Testis (tissue), 2 donors: ENCODE measurements at regions not wholly inside any gene's neighbourhood (a gene's known extent, or its start where the extent isn't known, plus 50 kb on each side); places are given as distances from the start of the nearest gene placed in this dataset.

ENCODE experiments used
- DNase-seq: peaks from one replicate; pipeline ENCODE4 v3.0.0-alpha.2; 2019
- H3K27ac ChIP-seq, 2 donors: fragments of 200-600 bp; sonication (generic); one replicate each; pipeline ENCODE4 v1.5.1; 2019
- H3K27me3 ChIP-seq: fragments of 200-600 bp; sonication (generic); one replicate; pipeline ENCODE4 v1.5.1; 2019
- H3K36me3 ChIP-seq: fragments of 200-600 bp; sonication (generic); one replicate; pipeline ENCODE4 v1.5.1; 2017; ENCODE audit warnings: low read depth; ENCODE audit errors: missing control alignments
- H3K4me1 ChIP-seq: fragments of 200-600 bp; sonication (generic); one replicate; pipeline ENCODE4 v1.5.1; 2019
- H3K4me3 ChIP-seq, 2 donors: fragments of 200-600 bp; sonication (generic); one replicate each; pipeline ENCODE4 v1.5.1; 2017 to 2019
- H3K9me3 ChIP-seq: fragments of 200-600 bp; sonication (generic); one replicate; pipeline ENCODE4 v1.5.1; 2017
- POLR2A ChIP-seq: fragments of 450-650 bp; IDR thresholded peaks from one replicate; pipeline ENCODE4 v1.6.1; 2017; ENCODE audit warnings: antibody characterized with exemption, mild to moderate bottlenecking, moderate library complexity
- WGBS, 2 donors: methylation state at CpG; one replicate each; pipeline ENCODE4 v1.1.5; 2018; 5-methylcytosine and 5-hydroxymethylcytosine counted together
- intact Hi-C: fragments of 100-400 bp; cut with DNase I; formaldehyde crosslinking; loops from one replicate; pipeline ENCODE4 v1.15.1; 2023; ENCODE audit warnings: low total_unique reads
- TF ChIP-seq, protein P1 (sequence below), 3 experiments: fragments of 450-650 bp in 2 of 3; fragments of 200-600 bp in 1 of 3; sonication (generic) in 1 of 3; IDR thresholded peaks; one replicate each; pipeline ENCODE4 v1.5.1; 2016 to 2019; ENCODE audit warnings: antibody characterized with exemption in 3 of 3, mild to moderate bottlenecking in 2 of 3, moderate library complexity in 1 of 3

DNA sequence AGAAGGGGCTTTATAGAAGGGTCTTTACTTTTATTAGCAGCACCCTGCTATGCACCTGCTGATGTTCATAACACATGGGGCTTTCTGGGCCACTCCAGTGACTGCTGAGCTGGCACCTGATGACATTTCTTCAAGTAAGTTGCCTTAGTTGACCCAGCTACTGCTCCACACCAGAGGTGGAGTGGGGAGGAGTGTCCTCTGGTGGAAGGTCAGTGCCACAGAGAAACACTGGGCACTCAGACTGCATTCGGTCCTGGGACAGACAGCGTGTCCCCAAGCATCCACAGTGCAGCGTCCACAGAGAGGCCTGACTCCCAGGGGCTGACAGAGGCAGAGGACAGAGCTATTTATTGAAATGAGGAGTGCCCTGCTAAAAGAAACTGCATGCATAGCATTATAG is 74.9 kb upstream of the NSMCE3 start:
- H3K4me3 ChIP-seq, result no peak overlapping the region
- TF ChIP-seq, protein P1, sequence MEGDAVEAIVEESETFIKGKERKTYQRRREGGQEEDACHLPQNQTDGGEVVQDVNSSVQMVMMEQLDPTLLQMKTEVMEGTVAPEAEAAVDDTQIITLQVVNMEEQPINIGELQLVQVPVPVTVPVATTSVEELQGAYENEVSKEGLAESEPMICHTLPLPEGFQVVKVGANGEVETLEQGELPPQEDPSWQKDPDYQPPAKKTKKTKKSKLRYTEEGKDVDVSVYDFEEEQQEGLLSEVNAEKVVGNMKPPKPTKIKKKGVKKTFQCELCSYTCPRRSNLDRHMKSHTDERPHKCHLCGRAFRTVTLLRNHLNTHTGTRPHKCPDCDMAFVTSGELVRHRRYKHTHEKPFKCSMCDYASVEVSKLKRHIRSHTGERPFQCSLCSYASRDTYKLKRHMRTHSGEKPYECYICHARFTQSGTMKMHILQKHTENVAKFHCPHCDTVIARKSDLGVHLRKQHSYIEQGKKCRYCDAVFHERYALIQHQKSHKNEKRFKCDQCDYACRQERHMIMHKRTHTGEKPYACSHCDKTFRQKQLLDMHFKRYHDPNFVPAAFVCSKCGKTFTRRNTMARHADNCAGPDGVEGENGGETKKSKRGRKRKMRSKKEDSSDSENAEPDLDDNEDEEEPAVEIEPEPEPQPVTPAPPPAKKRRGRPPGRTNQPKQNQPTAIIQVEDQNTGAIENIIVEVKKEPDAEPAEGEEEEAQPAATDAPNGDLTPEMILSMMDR (IDR thresholded peaks at IDR 0.05), result no peak
- TF ChIP-seq POLR2A, result no peak
- no peaks in the 10 kb centered on the region for H3K27me3 ChIP-seq
- H3K9me3 ChIP-seq, result no peaks in the 10 kb centered on the region
- H3K36me3 ChIP-seq, result no peaks in the 10 kb centered on the region
- WGBS, 2 donors, result 87 to 91% methylated on average over 3 of the region's 3 CpGs
- intact Hi-C loops, result no loop called here
- no peak overlapping the region for H3K27ac ChIP-seq
- DNase-seq, result no peak
- H3K4me1 ChIP-seq, result no peaks in the 10 kb centered on the region

GRCh38 chr15:29343229-29343628 is 73.6 kb upstream of the NSMCE3 start:
- no peak overlapping the region for H3K27ac ChIP-seq
- no peak overlapping the region for H3K4me3 ChIP-seq
- no peaks in the 10 kb centered on the region for H3K36me3 ChIP-seq
- H3K4me1 ChIP-seq, result no peaks in the 10 kb centered on the region
- intact Hi-C loops, result no loop called here
- H3K27me3 ChIP-seq, result no peaks in the 10 kb centered on the region
- DNase-seq, result no peak
- TF ChIP-seq POLR2A, result no peak
- TF ChIP-seq, protein P1 (IDR thresholded peaks at IDR 0.05), result no peak
- 90 to 99% methylated on average over 2 of the region's 2 CpGs for WGBS, 2 donors
- H3K9me3 ChIP-seq, result no peaks in the 10 kb centered on the region

- 89 to 91% methylated on average over 8 of the region's 8 CpGs for whole genome bisulfite sequencing, 2 donors
- Histone ChIP-seq H3K4me3 (no peak overlapping the region), H3K9me3 (no peaks in the 10 kb centered on the region), H3K27me3 (no peaks in the 10 kb centered on the region), H3K36me3 (no peaks in the 10 kb centered on the region), H3K27ac (no peak overlapping the region), H3K4me1 (no peaks in the 10 kb centered on the region)
- DNase-seq, result no peak
- TF ChIP-seq, protein P1 (IDR thresholded peaks at IDR 0.05), result no peak
- no peak for TF ChIP-seq POLR2A
- intact Hi-C loops, result no loop called here
Measured at GRCh38 chr15:29342201-29342600, 72.6 kb upstream of the NSMCE3 start.

DNA sequence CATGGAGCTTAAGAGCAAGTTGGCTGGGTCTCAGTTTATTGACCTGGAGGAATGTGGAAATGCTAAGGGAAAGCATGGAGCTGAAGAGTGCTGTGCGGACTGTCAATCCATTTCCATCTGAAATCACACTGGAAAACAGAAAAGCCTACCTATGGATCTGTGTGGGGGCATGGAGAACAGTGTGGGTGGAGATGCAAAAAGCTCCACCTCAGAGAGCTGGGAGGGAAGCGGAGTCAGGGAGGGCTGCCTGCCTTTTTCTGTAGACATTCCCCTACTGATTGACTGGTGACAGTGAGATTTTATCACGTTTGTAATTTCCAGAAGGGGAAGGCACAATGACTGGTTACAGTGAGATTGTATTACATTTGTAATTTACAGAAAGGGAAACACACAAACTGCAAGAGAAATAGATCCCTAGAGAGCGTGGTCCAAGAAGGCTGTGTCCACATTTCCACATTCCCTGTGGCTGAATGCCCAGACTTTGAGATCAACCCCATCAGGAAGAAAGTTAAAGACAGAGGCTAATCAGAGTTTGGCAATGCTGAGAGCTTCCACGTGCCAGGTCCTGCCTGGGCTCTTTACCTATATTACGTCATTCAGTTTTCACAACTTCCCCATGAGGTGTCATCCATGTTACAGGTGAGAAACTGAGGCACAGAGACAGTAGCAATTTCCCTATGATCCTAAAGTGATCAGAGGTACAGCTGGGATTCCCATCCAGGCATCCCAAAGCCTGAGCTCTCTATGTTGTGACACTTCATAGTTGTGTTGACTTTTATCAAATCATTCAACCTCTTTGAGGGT is 67.7 kb upstream of the NSMCE3 start:
- peak; percentile 58 for DNase-seq
- no peak for TF ChIP-seq POLR2A
- TF ChIP-seq, protein P1 (IDR thresholded peaks at IDR 0.05), result no peak
- H3K4me1 ChIP-seq, result no peaks in the 10 kb centered on the region
- H3K4me3 ChIP-seq, result no peak overlapping the region
- WGBS, 2 donors, result 41 to 48% methylated on average over 6 of the region's 6 CpGs
- no peaks in the 10 kb centered on the region for H3K36me3 ChIP-seq
- H3K27me3 ChIP-seq, result no peaks in the 10 kb centered on the region
- intact Hi-C loops, result no loop called here
- H3K27ac ChIP-seq, result no peak overlapping the region
- no peaks in the 10 kb centered on the region for H3K9me3 ChIP-seq

DNA sequence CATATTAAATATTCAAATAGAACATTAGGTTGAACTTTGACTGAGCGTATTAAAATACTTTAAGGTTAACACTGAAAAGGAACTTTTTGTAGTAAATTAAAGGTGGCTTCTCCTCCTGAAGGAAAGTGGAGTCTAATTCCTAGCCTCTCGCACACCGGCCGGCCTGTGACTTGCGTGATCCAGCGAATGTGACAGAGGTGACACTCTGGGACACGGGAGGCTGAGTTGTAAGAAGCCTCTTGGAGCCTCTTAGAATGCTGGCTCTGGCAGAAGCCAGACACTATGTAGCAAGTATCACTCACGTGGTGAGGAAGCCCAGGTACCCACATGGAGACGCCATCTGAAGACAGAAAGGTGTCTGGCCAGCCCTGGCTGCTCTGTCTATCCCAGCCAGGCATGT is 64.9 kb upstream of the NSMCE3 start:
- no peak overlapping the region for H3K4me3 ChIP-seq
- H3K4me1 ChIP-seq, result no peaks in the 10 kb centered on the region
- intact Hi-C loops, result no loop called here
- no peak for DNase-seq
- no peaks in the 10 kb centered on the region for H3K27me3 ChIP-seq
- no peaks in the 10 kb centered on the region for H3K36me3 ChIP-seq
- TF ChIP-seq, protein P1 (IDR thresholded peaks at IDR 0.05), result no peak
- TF ChIP-seq POLR2A, result no peak
- 76 to 91% methylated on average over 9 of the region's 9 CpGs for WGBS, 2 donors
- H3K27ac ChIP-seq, result no peak overlapping the region
- H3K9me3 ChIP-seq, result no peaks in the 10 kb centered on the region
